Upper lobe of left lung (tissue), 6 donors: ENCODE measurements at regions not wholly inside any gene's neighbourhood (a gene's known extent, or its start where the extent isn't known, plus 50 kb on each side); places are given as distances from the start of the nearest gene placed in this dataset.

Experiments
- ATAC-seq, 2 donors: fragments of 200-7000 bp; cut with Tn5 transposase; one replicate each; pipeline ENCODE4 v1.9.1; 2022; ENCODE audit warnings: mild to moderate bottlenecking in 2 of 2, moderate library complexity in 2 of 2; ENCODE audit not compliant: low FRiP score in 2 of 2
- DNase-seq, 2 donors: peaks; one replicate each; pipeline ENCODE4 v3.0.0-alpha.2; 2019 to 2020
- H3K27ac ChIP-seq, 4 donors: fragments of 200-600 bp; sonication (generic); one replicate each; pipeline ENCODE4 v1.5.1; 2016 to 2019
- H3K27me3 ChIP-seq, 4 donors: fragments of 200-600 bp; sonication (generic); one replicate each; pipeline ENCODE4 v1.5.1; 2017 to 2019
- H3K36me3 ChIP-seq, 4 donors: fragments of 200-600 bp; sonication (generic); one replicate each; pipeline ENCODE4 v1.5.1; 2016 to 2019
- H3K4me1 ChIP-seq, 4 donors: fragments of 200-600 bp; sonication (generic); one replicate each; pipeline ENCODE4 v1.5.1; 2018 to 2019
- H3K4me3 ChIP-seq, 4 donors: fragments of 200-600 bp; sonication (generic); one replicate each; pipeline ENCODE4 v1.5.1; 2017 to 2019; ENCODE audit warnings: mild to moderate bottlenecking in 2 of 4, moderate library complexity in 1 of 4
- H3K9me3 ChIP-seq, 4 donors: fragments of 200-600 bp; sonication (generic); one replicate each; pipeline ENCODE4 v1.5.1; 2018 to 2019
- CTCF ChIP-seq, 6 experiments: fragments of 450-650 bp in 4 of 6; fragments of 200-600 bp in 2 of 6; sonication (generic) in 2 of 6; IDR thresholded peaks; one replicate each; pipeline ENCODE4 v1.5.1; 2016 to 2019; ENCODE audit warnings: antibody characterized with exemption in 6 of 6
- EP300 ChIP-seq, 4 donors: sonication (generic); formaldehyde crosslinking; IDR thresholded peaks; one replicate each; pipeline ENCODE4 v1.5.1; 2017; ENCODE audit warnings: antibody characterized with exemption in 4 of 4, control low read depth in 2 of 4
- POLR2A ChIP-seq, 4 donors: fragments of 450-650 bp; IDR thresholded peaks; one replicate each; pipeline ENCODE4 v1.5.1; 2016 to 2017; ENCODE audit warnings: antibody characterized with exemption in 4 of 4, mild to moderate bottlenecking in 2 of 4
- POLR2AphosphoS5 ChIP-seq, 2 donors: sonication (generic); formaldehyde crosslinking; IDR thresholded peaks; one replicate each; pipeline ENCODE4 v1.5.1; 2017; ENCODE audit warnings: antibody characterized with exemption in 2 of 2
- WGBS, 2 donors: methylation state at CpG; one replicate each; pipeline ENCODE4 v1.1.5; 2017 to 2018; 5-methylcytosine and 5-hydroxymethylcytosine counted together
- donor health status: DM: no; HTN: no; CAD: no; lungs with moderate emphysema.
- donor health status: DM: no; HTN: yes; CAD: no; lungs with severe emphysema.

- peak overlapping the region; percentile 17 to 41 (median 31) for H3K27ac ChIP-seq
- H3K27me3 ChIP-seq: no peaks in the 10 kb centered on the region
- TF ChIP-seq POLR2AphosphoS5 (IDR thresholded peaks at IDR 0.05) (peak; percentile 11 to 56), POLR2A (IDR thresholded peaks at IDR 0.05) (no peak), EP300 (IDR thresholded peaks at IDR 0.05) (peak in 1 of 4 donors; percentile 62)
- DNase-seq (peak in 1 of 2 donors; percentile 45), ATAC-seq (peak; percentile 75 to 90)
- WGBS, 2 donors: 34 to 63% methylated on average over 3 to 7 of the region's 7 CpGs
- H3K36me3 ChIP-seq: no peaks in the 10 kb centered on the region
- H3K4me3 ChIP-seq: no peak overlapping the region
- peaks cover 9 to 20% (median 13%) of the 10 kb centered on the region in 4 donors for H3K4me1 ChIP-seq
- no peaks in the 10 kb centered on the region for H3K9me3 ChIP-seq
Observed at GRCh38 chr10:4061441-4061951, 276.5 kb upstream of the KLF6 start.

GRCh38 chr10:4059471-4060138 is 274.6 kb upstream of the KLF6 start:
- H3K4me3 ChIP-seq: no peak overlapping the region
- H3K36me3 ChIP-seq: no peaks in the 10 kb centered on the region
- ATAC-seq (no peak), DNase-seq (no peak)
- H3K27ac ChIP-seq: peak overlapping the region in 1 of 4 donors; percentile 20
- H3K4me1 ChIP-seq: peaks cover 9 to 20% (median 13%) of the 10 kb centered on the region in 4 donors
- H3K27me3 ChIP-seq: no peaks in the 10 kb centered on the region
- no peaks in the 10 kb centered on the region for H3K9me3 ChIP-seq
- WGBS, 2 donors: 68 to 72% methylated on average over 11 of the region's 11 CpGs
- TF ChIP-seq POLR2AphosphoS5 (IDR thresholded peaks at IDR 0.05) (no peak), POLR2A (IDR thresholded peaks at IDR 0.05) (no peak), EP300 (IDR thresholded peaks at IDR 0.05) (no peak), CTCF (IDR thresholded peaks at IDR 0.05) (no peak)

- H3K9me3 ChIP-seq: no peaks in the 10 kb centered on the region
- H3K27ac ChIP-seq: peak overlapping the region in 1 of 4 donors; percentile 23
- H3K4me3 ChIP-seq: no peak overlapping the region
- H3K36me3 ChIP-seq: no peaks in the 10 kb centered on the region
- WGBS, 2 donors: 66 to 70% methylated on average over 10 of the region's 10 CpGs
- H3K27me3 ChIP-seq: no peaks in the 10 kb centered on the region
- ATAC-seq (no peak), DNase-seq (no peak)
- peak in 1 of 4 donors; percentile 10 for TF ChIP-seq EP300 (IDR thresholded peaks at IDR 0.05)
- TF ChIP-seq CTCF (IDR thresholded peaks at IDR 0.05): no peak
- no peak for TF ChIP-seq POLR2A (IDR thresholded peaks at IDR 0.05)
- H3K4me1 ChIP-seq: peaks cover 9 to 20% (median 13%) of the 10 kb centered on the region in 4 donors
Observed at GRCh38 chr10:4058514-4059029, 273.6 kb upstream of the KLF6 start.

- TF ChIP-seq POLR2AphosphoS5 (IDR thresholded peaks at IDR 0.05) (no peak), CTCF (IDR thresholded peaks at IDR 0.05) (no peak), EP300 (IDR thresholded peaks at IDR 0.05) (no peak), POLR2A (IDR thresholded peaks at IDR 0.05) (no peak)
- no peak overlapping the region for H3K4me3 ChIP-seq
- no peaks in the 10 kb centered on the region for H3K9me3 ChIP-seq
- ATAC-seq: no peak
- DNase-seq: no peak
- no peaks in the 10 kb centered on the region for H3K36me3 ChIP-seq
- 92% methylated on average over 6 of the region's 6 CpGs for WGBS, 2 donors
- H3K27me3 ChIP-seq: no peaks in the 10 kb centered on the region
- H3K4me1 ChIP-seq: peaks cover 9 to 20% (median 13%) of the 10 kb centered on the region in 4 donors
- H3K27ac ChIP-seq: no peak overlapping the region
Observed at GRCh38 chr10:4057725-4058513, 272.9 kb upstream of the KLF6 start.

- ATAC-seq (no peak), DNase-seq (no peak)
- TF ChIP-seq EP300 (IDR thresholded peaks at IDR 0.05): no peak
- no peak for TF ChIP-seq POLR2AphosphoS5 (IDR thresholded peaks at IDR 0.05)
- TF ChIP-seq CTCF (IDR thresholded peaks at IDR 0.05): no peak
- no peak for TF ChIP-seq POLR2A (IDR thresholded peaks at IDR 0.05)
- H3K27me3 ChIP-seq: no peaks in the 10 kb centered on the region
- H3K9me3 ChIP-seq: no peaks in the 10 kb centered on the region
- no peak overlapping the region for H3K4me3 ChIP-seq
- 87 to 97% methylated on average over 6 of the region's 6 CpGs for WGBS, 2 donors
- H3K27ac ChIP-seq: no peak overlapping the region
- H3K4me1 ChIP-seq: peaks cover 4 to 16% (median 11%) of the 10 kb centered on the region in 4 donors
- no peaks in the 10 kb centered on the region for H3K36me3 ChIP-seq
Observed at GRCh38 chr10:4057021-4057420, 272.0 kb upstream of the KLF6 start.
